ENCODE measurements at regions not wholly inside any gene's neighbourhood (a gene's known extent, or its start where the extent isn't known, plus 50 kb on each side); places are given as distances from the start of the nearest gene placed in this dataset.
A peak's percentile ranks its signal among the peaks of the same experiment; 100 is the strongest.

DNA sequence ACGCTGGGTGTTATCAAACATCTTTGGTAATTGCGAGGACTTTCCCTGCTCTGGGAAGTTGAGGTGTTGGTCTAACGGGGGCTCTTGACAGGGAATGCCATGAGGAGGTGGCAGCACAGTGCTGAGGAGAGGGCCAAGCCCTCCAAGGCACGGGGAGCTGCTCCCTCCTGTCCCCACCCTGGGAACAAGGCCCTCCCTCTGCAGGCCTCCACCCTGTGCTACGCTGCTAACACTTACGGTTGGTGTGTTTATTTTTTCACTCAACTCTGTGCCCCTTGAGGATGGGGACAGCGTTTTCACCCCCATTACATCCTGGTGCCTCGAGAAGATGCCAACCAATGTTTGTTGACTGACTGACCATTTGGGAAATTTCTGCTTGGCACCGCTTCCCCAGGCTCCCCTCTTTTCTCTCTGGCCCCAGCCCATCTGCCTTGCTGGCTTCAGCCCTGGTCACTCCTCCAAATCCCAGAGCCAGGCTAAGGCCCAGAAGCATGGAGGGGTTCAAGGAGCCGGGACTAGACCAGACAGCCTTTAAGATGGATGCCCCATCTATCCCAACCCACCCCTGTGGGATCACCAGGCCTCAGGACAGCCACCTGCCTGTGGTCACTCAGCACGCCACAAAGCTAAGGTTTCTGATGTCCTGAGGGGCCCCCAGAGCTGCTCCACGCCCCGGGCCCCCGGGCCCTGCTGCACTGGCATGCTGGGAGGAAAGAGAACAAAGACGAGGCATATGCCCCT lies 125.7 kb downstream of the BARX1 start:
- no peak for DNase-seq (ENCODE audit: low read depth)

GRCh38 chr9:93828331-93829097 lies 126.6 kb downstream of the BARX1 start:
- no peak for DNase-seq (ENCODE audit: low read depth)

- peak; percentile 1 for DNase-seq (ENCODE audit: low read depth)
Observed at GRCh38 chr9:93827545-93828330, 127.4 kb downstream of the BARX1 start.

GRCh38 chr9:93826905-93827544 lies 128.1 kb downstream of the BARX1 start:
- DNase-seq (ENCODE audit: low read depth): no peak

DNA sequence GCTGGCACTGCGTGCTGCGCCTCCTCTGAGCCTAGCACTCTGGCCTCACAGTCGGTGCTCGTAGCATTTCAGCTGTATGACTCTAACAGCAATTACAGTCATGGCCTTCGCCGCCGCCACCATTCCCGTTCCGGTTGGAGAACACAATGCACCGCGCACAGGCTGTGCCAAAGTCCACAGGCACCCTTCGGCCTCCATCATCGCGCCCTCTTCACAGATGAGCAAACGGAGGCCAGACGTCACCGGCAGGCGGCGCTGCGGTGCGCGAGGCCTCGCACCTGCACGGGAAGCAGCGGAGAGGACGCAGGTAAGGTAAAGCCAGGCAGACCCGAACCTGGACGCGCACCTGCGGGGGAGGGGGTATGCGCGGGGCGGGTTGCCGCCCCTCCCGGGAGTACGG lies 128.9 kb downstream of the BARX1 start:
- DNase-seq (ENCODE audit: low read depth): no peak

- DNase-seq (ENCODE audit: low read depth): no peak
Observed at GRCh38 chr9:93825348-93826115, 129.6 kb downstream of the BARX1 start.

DNA sequence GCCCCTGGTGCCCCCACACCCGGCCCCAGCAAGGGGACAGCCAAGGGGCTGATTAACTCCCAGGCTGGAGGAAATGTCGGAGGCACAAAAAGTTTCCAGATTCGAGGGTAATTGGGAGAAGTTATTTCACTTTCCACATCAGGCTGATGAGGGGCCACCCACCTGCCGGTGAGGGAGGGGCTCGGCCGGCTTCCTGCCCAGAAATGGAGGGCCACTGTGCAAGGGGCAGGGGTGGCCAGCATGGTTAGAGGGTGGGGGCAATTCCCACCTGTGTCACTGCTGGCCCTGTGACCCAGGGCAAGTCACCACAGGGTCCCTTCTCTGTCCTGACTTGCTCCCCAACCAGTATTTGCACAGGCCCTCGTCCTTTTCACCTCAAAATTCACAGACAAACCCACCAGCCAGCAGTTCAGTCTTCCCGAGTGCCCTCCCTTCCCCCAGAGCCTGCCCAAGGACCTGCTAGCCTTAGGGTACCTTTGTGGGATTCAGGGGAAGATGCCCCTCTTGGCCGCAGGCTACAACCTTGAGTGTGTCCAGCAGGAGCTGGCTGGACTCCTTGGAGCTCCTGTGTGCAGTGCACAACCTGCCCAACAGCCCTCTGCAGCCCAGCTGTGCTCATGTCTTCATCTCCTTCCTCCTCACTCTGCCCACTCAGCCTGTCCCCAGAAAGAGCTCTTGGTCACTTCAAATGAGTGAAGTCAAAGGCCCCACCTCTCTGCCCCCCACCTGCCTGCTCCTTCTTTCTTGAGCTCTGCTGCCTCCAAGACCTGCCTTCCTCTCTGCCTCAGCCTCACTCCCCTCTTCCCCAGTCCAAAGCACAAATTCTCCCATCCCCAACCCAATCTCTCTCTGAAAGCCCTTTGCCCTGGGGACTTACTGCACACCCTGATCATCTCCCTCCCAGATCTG lies 130.5 kb downstream of the BARX1 start:
- DNase-seq (ENCODE audit: low read depth): no peak

DNA sequence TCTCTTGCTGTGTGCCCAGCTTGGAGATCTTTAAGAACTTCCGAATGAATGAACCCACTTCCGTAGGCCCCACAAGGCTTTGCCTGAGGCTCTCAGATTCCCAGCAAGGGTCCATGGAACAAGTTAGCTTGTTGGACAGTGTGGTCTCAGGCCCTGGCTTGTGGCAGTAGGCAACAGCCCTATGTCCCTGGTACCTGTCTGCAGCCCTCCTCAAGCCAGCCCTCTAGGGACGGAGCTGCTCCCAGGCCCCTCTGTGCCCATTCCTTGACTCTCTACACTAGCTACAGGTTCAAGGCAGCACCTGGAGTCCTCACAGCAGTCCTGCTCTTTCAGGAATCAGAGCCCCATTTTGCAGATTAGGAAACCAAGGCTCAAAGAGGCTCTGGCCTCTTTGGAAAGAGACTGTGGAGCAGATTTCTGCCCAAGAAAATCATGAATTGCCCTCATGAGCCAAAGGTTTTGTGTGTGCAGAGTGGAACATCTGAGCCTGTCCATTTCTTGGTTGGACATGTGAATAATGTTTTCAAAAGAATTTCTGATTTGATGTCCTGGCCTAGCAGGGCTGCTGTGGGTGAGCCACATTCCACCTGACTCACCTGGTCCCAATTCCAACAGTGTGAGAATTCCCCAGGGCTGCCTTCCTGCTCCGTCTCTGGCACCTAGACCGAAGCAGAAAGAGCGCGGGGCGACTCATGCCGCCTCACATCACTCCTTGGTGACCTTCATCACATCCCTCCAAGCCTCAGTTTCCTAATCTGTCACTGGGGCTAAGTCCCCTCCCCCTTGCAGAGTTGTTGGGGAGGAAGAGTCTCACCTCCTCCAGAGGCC lies 131.7 kb downstream of the BARX1 start:
- no peak for DNase-seq (ENCODE audit: low read depth)

DNA sequence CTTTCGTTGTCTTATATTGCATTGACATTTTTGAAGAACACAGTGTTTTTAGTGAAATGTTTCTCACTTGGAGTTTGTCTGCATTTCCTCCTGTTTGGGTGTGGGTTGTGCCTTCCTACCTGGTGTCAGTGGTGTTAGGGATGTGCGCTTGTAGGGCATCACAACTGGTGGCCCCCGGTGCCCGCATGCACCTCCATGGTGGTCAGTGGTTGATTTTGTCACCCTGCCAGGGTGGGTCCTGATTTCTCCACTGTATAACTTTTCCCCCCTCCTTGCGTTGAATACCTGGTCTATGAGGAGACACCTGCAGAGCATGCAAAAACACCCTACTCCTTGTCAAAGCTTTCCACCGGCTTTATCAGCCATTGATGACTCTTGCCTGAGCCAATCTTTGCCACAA lies 132.9 kb downstream of the BARX1 start:
- no peak for DNase-seq (ENCODE audit: low read depth)

GRCh38 chr9:93821307-93821703 lies 133.8 kb downstream of the BARX1 start:
- DNase-seq (ENCODE audit: low read depth): no peak

DNA sequence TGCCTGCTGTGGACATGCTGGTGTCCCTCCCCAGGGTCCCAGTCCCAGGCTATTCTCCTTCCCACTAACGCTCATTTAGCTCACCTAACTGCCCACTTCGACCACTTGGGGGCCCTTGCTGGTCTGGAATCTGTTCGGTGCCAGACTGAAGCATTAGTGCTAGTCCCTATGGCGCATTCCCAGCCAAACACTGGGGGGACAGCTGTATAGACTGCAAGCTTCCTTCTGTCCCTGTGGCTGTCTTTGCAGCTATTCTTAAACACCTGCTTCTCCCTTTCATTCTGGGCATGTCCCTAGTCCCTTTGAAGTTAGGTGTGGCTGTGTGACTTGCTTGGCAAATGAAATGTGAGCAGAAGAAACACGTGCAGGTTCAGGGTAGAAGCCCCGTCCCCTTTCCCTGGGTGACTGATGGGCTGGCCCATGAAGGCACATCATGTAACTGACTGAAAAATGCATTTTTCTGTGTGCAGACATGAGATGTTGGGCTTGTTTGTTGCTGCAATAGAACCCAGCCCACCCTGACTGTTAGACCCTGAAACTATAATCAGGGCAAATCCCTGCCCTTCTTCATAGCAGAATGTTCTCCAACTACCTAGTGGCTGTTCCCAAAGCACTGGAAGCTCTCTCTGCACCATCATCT lies 134.4 kb downstream of the BARX1 start:
- no peak for DNase-seq (ENCODE audit: low read depth)

- no peak for DNase-seq (ENCODE audit: low read depth)
Observed at GRCh38 chr9:93819905-93820304, 135.2 kb downstream of the BARX1 start.

- no peak for DNase-seq (ENCODE audit: low read depth)
Observed at GRCh38 chr9:93818827-93819472, 136.2 kb downstream of the BARX1 start.

DNA sequence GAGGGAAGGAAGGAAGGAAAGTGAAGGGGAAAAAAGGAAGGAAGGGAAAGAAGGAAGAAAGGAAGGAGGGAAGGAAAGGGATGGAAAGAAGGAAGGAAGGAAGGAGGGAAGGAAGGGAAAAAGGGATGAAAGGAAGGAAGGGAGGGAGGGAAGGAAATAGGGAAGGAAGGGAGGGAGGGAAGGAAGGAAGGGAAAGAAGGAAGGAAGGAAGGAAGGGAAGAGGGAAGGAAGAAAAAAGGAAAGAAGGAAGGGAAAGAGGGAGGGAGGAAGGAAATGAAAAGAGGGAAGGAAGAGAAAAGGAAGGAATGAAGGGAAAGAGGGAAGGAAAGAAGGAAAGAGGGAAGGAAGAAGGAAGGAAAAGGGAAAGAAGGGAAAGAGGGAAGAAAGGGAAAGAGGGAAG lies 136.9 kb downstream of the BARX1 start:
- no peak for DNase-seq (ENCODE audit: low read depth)

DNA sequence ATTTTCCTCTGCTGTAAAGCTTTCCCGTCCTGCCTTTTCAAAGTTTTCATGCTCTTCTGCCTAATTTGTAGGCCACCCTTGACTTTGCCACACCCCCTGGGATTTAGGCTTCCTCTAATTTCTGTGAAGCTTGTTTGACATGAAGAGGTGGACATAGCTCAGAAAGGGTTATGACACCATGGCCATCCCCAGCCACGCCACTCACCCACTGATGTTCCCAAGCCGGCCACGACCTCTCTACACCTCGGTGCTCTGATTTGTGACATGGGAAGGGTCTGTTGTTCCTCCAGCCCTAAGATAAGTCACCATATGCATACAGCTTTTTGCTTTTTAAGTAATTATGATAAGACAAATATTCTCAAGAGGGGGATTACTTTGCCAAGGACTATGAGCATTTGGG lies 139.5 kb downstream of the BARX1 start:
- DNase-seq (ENCODE audit: low read depth): no peak

GRCh38 chr9:93815135-93815534 lies 140.0 kb downstream of the BARX1 start:
- no peak for DNase-seq (ENCODE audit: low read depth)

GRCh38 chr9:93814077-93814956 lies 140.8 kb downstream of the BARX1 start:
- DNase-seq (ENCODE audit: low read depth): no peak
